Left ventricle myocardium inferior (tissue), 1 donor: ENCODE measurements at regions not wholly inside any gene's neighbourhood (a gene's known extent, or its start where the extent isn't known, plus 50 kb on each side); places are given as distances from the start of the nearest gene placed in this dataset.
"Not testable (repeated sequence)": the region's sequence is repeated elsewhere in the genome, so short reads cannot be mapped to it uniquely, and the experiment has no call there.

ENCODE experiments used
- DNase-seq: peaks from one replicate; pipeline ENCODE4 v3.0.0-alpha.2; 2020
- H3K27ac ChIP-seq: fragments of 200-600 bp; replicated peaks from 2 replicates; pipeline ENCODE4 v1.8.0; 2021
- H3K27me3 ChIP-seq: fragments of 200-600 bp; 2 replicates; pipeline ENCODE4 v1.8.0; 2021; ENCODE audit warnings: low read depth
- H3K36me3 ChIP-seq: fragments of 200-600 bp; 2 replicates; pipeline ENCODE4 v1.8.0; 2021
- H3K4me1 ChIP-seq: fragments of 200-600 bp; 2 replicates; pipeline ENCODE4 v1.8.0; 2021
- H3K4me3 ChIP-seq: fragments of 200-600 bp; 2 replicates; pipeline ENCODE4 v1.8.0; 2021; ENCODE audit warnings: mild to moderate bottlenecking, moderate library complexity
- H3K9me3 ChIP-seq: fragments of 200-600 bp; replicated peaks from 2 replicates; pipeline ENCODE4 v1.8.0; 2021
- intact Hi-C: fragments of 100-400 bp; cut with micrococcal nuclease; formaldehyde crosslinking; loops from one replicate; pipeline ENCODE4 v1.11.0; 2022
- TF ChIP-seq, protein P1 (sequence below): fragments of 200-600 bp; IDR thresholded peaks from 2 replicates; pipeline ENCODE4 v1.8.0; 2021; ENCODE audit warnings: antibody characterized with exemption, mild to moderate bottlenecking, borderline replicate concordance
- donor health status: DM: no; HTN: yes; CAD: no; lungs with severe emphysema.

GRCh38 chr7:98758157-98758556, 111.7 kb downstream of the TMEM130 start:
- Histone ChIP-seq H3K4me1 (peaks cover 3% of the 10 kb centered on the region), H3K36me3 (no peaks in the 10 kb centered on the region), H3K27ac (no peak overlapping the region), H3K9me3 (no peaks in the 10 kb centered on the region), H3K27me3 (peaks cover 52% of the 10 kb centered on the region), H3K4me3 (no peak overlapping the region)
- no peak for DNase-seq
- intact Hi-C loops: no loop called here
- TF ChIP-seq, protein P1, sequence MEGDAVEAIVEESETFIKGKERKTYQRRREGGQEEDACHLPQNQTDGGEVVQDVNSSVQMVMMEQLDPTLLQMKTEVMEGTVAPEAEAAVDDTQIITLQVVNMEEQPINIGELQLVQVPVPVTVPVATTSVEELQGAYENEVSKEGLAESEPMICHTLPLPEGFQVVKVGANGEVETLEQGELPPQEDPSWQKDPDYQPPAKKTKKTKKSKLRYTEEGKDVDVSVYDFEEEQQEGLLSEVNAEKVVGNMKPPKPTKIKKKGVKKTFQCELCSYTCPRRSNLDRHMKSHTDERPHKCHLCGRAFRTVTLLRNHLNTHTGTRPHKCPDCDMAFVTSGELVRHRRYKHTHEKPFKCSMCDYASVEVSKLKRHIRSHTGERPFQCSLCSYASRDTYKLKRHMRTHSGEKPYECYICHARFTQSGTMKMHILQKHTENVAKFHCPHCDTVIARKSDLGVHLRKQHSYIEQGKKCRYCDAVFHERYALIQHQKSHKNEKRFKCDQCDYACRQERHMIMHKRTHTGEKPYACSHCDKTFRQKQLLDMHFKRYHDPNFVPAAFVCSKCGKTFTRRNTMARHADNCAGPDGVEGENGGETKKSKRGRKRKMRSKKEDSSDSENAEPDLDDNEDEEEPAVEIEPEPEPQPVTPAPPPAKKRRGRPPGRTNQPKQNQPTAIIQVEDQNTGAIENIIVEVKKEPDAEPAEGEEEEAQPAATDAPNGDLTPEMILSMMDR: no peak

GRCh38 chr7:98760201-98760651, 109.6 kb downstream of the TMEM130 start:
- no peak overlapping the region for H3K4me3 ChIP-seq
- intact Hi-C loops: no loop called here
- H3K9me3 ChIP-seq: no peaks in the 10 kb centered on the region
- TF ChIP-seq, protein P1: no peak
- no peaks in the 10 kb centered on the region for H3K36me3 ChIP-seq
- H3K27me3 ChIP-seq: peaks cover 52% of the 10 kb centered on the region
- no peak overlapping the region for H3K27ac ChIP-seq
- H3K4me1 ChIP-seq: peaks cover 2% of the 10 kb centered on the region
- DNase-seq: no peak

GRCh38 chr7:98761225-98761624, 108.6 kb downstream of the TMEM130 start:
- DNase-seq: no peak
- Histone ChIP-seq H3K27ac (no peak overlapping the region), H3K4me1 (no peaks in the 10 kb centered on the region), H3K9me3 (no peaks in the 10 kb centered on the region), H3K27me3 (peaks cover 42% of the 10 kb centered on the region), H3K4me3 (no peak overlapping the region), H3K36me3 (no peaks in the 10 kb centered on the region)
- TF ChIP-seq, protein P1: no peak
- intact Hi-C loops: no loop called here

- intact Hi-C loops: no loop called here
- H3K27me3 ChIP-seq: peaks cover 32% of the 10 kb centered on the region
- H3K4me1 ChIP-seq: no peaks in the 10 kb centered on the region
- no peak for DNase-seq
- no peaks in the 10 kb centered on the region for H3K36me3 ChIP-seq
- H3K9me3 ChIP-seq: no peaks in the 10 kb centered on the region
- H3K27ac ChIP-seq: no peak overlapping the region
- TF ChIP-seq, protein P1: no peak
- no peak overlapping the region for H3K4me3 ChIP-seq
Observed at GRCh38 chr7:98762620-98763019, 107.2 kb downstream of the TMEM130 start.

DNA sequence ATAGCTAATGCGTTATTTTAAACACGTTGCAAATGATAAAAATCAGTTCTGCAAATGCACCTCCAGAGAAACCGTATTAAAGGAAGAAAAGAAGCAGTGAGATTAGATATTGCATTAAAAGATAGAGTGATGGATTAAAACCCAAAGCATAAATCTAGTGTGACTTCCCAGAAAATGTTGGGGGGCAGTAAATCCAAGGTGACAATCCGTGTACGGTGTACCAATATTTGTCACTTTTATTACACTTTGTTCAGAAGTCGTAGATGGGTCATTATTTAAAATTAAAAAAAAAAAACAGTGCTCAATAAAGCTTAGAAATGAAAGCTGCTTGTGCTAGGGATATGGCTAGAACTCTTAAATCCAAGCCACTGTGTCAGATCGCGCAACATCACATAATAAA, 106.4 kb downstream of the TMEM130 start:
- Histone ChIP-seq H3K27me3 (peaks cover 26% of the 10 kb centered on the region), H3K27ac (no peak overlapping the region), H3K4me3 (no peak overlapping the region), H3K4me1 (no peaks in the 10 kb centered on the region), H3K36me3 (no peaks in the 10 kb centered on the region), H3K9me3 (no peaks in the 10 kb centered on the region)
- intact Hi-C loops: no loop called here
- TF ChIP-seq, protein P1: no peak
- no peak for DNase-seq

DNA sequence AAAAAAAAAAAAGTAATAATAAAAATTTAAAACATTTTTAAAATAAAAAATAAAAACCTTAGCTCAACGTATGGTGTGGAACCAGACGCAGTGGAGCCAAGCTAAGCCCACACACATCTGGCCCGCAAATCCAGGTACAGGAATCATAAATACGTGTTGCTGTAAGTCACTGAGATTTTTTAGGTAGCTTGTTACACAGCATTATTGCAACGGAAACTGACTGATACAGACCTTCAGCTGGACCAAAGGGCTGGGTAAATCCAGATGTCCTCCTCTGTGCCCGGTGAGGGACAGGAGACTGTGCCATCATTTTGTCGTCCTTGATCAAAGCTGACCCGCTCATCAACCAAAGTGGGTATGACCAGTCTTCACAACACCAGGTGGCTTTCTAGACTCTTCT, 104.9 kb downstream of the TMEM130 start:
- H3K27ac ChIP-seq: no peak overlapping the region
- intact Hi-C loops: no loop called here
- no peaks in the 10 kb centered on the region for H3K4me1 ChIP-seq
- no peaks in the 10 kb centered on the region for H3K36me3 ChIP-seq
- no peak overlapping the region for H3K4me3 ChIP-seq
- peaks cover 26% of the 10 kb centered on the region for H3K27me3 ChIP-seq
- TF ChIP-seq, protein P1: no peak
- DNase-seq: no peak
- no peaks in the 10 kb centered on the region for H3K9me3 ChIP-seq

DNA sequence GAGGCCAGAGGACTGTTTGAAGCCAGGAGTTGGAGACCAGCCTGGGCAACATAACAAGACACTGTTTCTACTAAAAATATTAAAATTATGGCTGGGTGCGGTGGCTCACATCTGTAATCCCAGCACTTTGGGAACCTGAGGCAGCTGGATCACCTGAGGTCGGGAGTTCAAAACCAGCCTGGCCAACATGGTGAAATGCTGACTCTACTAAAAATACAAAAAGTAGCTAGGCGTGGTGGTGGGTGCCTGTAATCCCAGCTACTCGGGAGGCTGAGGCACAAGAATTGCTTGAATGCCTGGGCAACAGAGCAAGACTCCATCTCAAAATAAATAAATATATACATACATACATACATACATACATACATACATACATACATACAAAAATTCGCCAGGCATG, 99.7 kb downstream of the TMEM130 start:
- H3K4me3 ChIP-seq, H3K4me1 ChIP-seq, intact Hi-C loops, H3K36me3 ChIP-seq, H3K27ac ChIP-seq, H3K9me3 ChIP-seq, DNase-seq: not testable (repeated sequence)
- H3K27me3 ChIP-seq: peaks cover 12% of the 10 kb centered on the region
